ENCODE measurements at regions not wholly inside any gene's neighbourhood (a gene's known extent, or its start where the extent isn't known, plus 50 kb on each side); places are given as distances from the start of the nearest gene placed in this dataset.

GRCh38 chr5:9958914-9959313, 290.8 kb downstream of the ATPSCKMT start:
- no peaks in the 10 kb centered on the region for H3K27me3 Mint-ChIP-seq
- H3K9me3 Mint-ChIP-seq: peaks cover 8% of the 10 kb centered on the region
- no peak for DNase-seq
- H3K27ac Mint-ChIP-seq: no peak overlapping the region
- no peaks in the 10 kb centered on the region for H3K36me3 Mint-ChIP-seq (ENCODE audit: low read depth)
- H3K4me1 Mint-ChIP-seq: no peaks in the 10 kb centered on the region
- no peak overlapping the region for H3K4me3 Mint-ChIP-seq
- ATAC-seq: no peak

GRCh38 chr5:9957214-9957613, 292.5 kb downstream of the ATPSCKMT start:
- peaks cover 4% of the 10 kb centered on the region for H3K9me3 Mint-ChIP-seq
- H3K27me3 Mint-ChIP-seq: no peaks in the 10 kb centered on the region
- H3K27ac Mint-ChIP-seq: no peak overlapping the region
- H3K4me3 Mint-ChIP-seq: no peak overlapping the region
- H3K4me1 Mint-ChIP-seq: no peaks in the 10 kb centered on the region
- ATAC-seq: no peak
- DNase-seq: no peak
- no peaks in the 10 kb centered on the region for H3K36me3 Mint-ChIP-seq (ENCODE audit: low read depth)

- H3K9me3 Mint-ChIP-seq: peaks cover 4% of the 10 kb centered on the region
- H3K27ac Mint-ChIP-seq: no peak overlapping the region
- ATAC-seq (no peak), DNase-seq (no peak)
- H3K4me3 Mint-ChIP-seq: no peak overlapping the region
- no peaks in the 10 kb centered on the region for H3K36me3 Mint-ChIP-seq (ENCODE audit: low read depth)
- no peaks in the 10 kb centered on the region for H3K4me1 Mint-ChIP-seq
- no peaks in the 10 kb centered on the region for H3K27me3 Mint-ChIP-seq
These were observed 293.0 kb downstream of the ATPSCKMT start for GRCh38 chr5:9956725-9957124.

DNA sequence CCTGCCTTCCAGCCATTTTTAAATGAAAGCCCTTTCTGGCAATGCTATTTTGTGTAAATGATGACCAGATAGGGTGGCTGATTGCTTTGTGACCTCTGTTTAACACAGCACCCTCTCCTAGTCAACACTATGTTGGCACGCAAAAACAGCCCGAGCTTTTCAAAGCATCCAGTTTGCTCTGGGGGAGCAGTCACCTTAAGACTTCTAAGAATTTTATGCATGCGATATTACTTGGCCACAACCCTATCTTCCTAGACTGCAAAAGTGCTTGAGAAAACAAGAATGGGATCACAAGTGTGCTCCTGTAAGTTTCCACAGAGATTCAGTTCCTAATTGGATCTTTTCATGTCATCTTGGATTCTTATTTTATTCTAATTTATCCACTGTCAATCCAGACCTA, 294.1 kb downstream of the ATPSCKMT start:
- DNase-seq (no peak), ATAC-seq (no peak)
- no peaks in the 10 kb centered on the region for H3K9me3 Mint-ChIP-seq
- H3K4me1 Mint-ChIP-seq: no peaks in the 10 kb centered on the region
- no peak overlapping the region for H3K27ac Mint-ChIP-seq
- H3K27me3 Mint-ChIP-seq: no peaks in the 10 kb centered on the region
- H3K36me3 Mint-ChIP-seq (ENCODE audit: low read depth): no peaks in the 10 kb centered on the region
- H3K4me3 Mint-ChIP-seq: no peak overlapping the region

- ATAC-seq: no peak
- no peaks in the 10 kb centered on the region for H3K36me3 Mint-ChIP-seq (ENCODE audit: low read depth)
- no peaks in the 10 kb centered on the region for H3K9me3 Mint-ChIP-seq
- no peak for DNase-seq
- no peak overlapping the region for H3K4me3 Mint-ChIP-seq
- H3K27me3 Mint-ChIP-seq: no peaks in the 10 kb centered on the region
- no peaks in the 10 kb centered on the region for H3K4me1 Mint-ChIP-seq
- H3K27ac Mint-ChIP-seq: no peak overlapping the region
These were observed 294.8 kb downstream of the ATPSCKMT start for GRCh38 chr5:9954869-9955268.

- Mint-ChIP-seq H3K27ac (no peak overlapping the region), H3K4me3 (no peak overlapping the region), H3K27me3 (no peaks in the 10 kb centered on the region), H3K36me3 (ENCODE audit: low read depth) (no peaks in the 10 kb centered on the region), H3K9me3 (no peaks in the 10 kb centered on the region), H3K4me1 (no peaks in the 10 kb centered on the region)
- DNase-seq (no peak), ATAC-seq (no peak)
These were observed 296.0 kb downstream of the ATPSCKMT start for GRCh38 chr5:9953691-9954090.

GRCh38 chr5:9951865-9952516, 297.7 kb downstream of the ATPSCKMT start:
- H3K27ac Mint-ChIP-seq: no peak overlapping the region

DNA sequence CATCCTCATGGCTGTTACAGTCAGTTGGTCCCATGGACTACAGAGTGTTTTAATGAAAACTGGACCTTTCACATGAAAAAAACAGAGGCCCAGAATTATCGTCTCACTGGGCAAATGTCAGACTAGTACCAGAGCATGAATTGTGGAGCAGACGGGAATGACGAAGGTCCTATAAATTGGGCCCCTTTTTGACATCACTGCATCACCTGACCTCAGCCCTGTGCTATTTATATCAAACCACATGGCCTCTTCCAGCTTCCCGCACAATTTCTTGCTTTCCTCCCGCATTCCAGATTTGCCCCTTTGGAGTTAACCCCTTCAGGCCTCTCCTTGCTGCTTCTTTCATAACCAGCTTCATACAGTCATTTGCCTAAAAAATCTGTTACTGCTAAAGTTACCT, 301.7 kb downstream of the ATPSCKMT start:
- ATAC-seq: no peak
- Mint-ChIP-seq H3K36me3 (ENCODE audit: low read depth) (no peaks in the 10 kb centered on the region), H3K4me3 (no peak overlapping the region), H3K9me3 (no peaks in the 10 kb centered on the region), H3K27ac (no peak overlapping the region), H3K4me1 (no peaks in the 10 kb centered on the region), H3K27me3 (no peaks in the 10 kb centered on the region)
- DNase-seq: no peak

More at GRCh38 chr5:9951865-9952516, 297.7 kb downstream of the ATPSCKMT start:
- H3K36me3 Mint-ChIP-seq (ENCODE audit: low read depth): no peaks in the 10 kb centered on the region
- no peaks in the 10 kb centered on the region for H3K9me3 Mint-ChIP-seq
- H3K27me3 Mint-ChIP-seq: no peaks in the 10 kb centered on the region
- ATAC-seq (no peak), DNase-seq (no peak)
- H3K4me3 Mint-ChIP-seq: no peak overlapping the region
- no peaks in the 10 kb centered on the region for H3K4me1 Mint-ChIP-seq

DNA sequence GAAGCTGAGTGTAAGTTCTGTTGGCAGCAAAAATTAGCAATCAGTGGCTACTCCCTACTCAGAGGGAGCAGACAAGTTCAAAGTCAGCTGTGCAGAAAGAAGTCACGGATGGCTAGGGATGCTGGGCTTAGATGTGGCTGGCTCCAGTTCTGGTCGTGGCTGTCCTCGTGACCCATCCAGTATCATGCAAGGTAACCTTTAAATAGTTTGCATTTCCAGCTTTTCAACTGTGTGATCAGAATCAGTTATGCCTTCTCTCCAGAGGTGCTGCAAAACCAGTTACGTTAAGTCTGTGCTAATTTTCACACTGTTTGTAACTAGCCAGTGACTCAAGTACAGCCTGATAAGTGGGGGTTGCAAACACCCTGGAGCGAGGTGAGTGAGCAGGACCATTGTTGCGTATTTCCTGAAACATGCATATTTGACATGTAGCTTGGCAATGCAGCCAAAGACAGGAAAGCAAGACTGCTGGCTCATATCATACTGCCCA, 302.4 kb downstream of the ATPSCKMT start:
- Mint-ChIP-seq H3K27ac (no peak overlapping the region), H3K36me3 (ENCODE audit: low read depth) (no peaks in the 10 kb centered on the region), H3K4me3 (no peak overlapping the region), H3K9me3 (no peaks in the 10 kb centered on the region), H3K4me1 (no peaks in the 10 kb centered on the region), H3K27me3 (no peaks in the 10 kb centered on the region)
- no peak for ATAC-seq
- DNase-seq: no peak

GRCh38 chr5:9932770-9933169, 302.6 kb upstream of the TAS2R1 start:
- ATAC-seq: no peak
- H3K9me3 Mint-ChIP-seq: peaks cover 9% of the 10 kb centered on the region

DNA sequence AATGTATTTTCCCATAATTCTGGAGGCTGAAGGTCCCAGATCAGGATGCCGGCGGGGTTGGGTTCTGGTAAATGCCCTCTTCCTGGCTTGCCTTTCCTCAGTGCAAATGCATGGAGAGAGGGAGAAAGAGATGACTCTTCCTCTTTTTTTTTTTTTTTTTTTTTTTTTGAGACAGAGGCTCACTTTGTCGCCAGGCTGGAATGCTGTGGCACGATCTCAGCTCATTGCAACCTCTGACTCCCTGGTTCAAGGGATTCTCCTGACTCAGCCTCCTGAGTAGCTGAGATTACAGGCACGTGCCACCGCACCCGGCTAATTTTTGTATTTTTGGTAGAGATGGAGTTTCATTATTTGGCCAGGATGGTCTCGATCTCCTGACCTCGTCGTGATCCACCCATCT, 300.0 kb upstream of the TAS2R1 start:
- peaks cover 12% of the 10 kb centered on the region for H3K9me3 Mint-ChIP-seq

More at GRCh38 chr5:9932770-9933169, 302.6 kb upstream of the TAS2R1 start:
- no peak for DNase-seq
- Mint-ChIP-seq H3K36me3 (ENCODE audit: low read depth) (peaks cover 2% of the 10 kb centered on the region), H3K4me1 (no peaks in the 10 kb centered on the region), H3K27ac (no peak overlapping the region), H3K27me3 (no peaks in the 10 kb centered on the region), H3K4me3 (no peak overlapping the region)

GRCh38 chr5:9928326-9928725, 298.2 kb upstream of the TAS2R1 start:
- no peak overlapping the region for H3K27ac Mint-ChIP-seq
- no peak for ATAC-seq
- H3K4me1 Mint-ChIP-seq: no peaks in the 10 kb centered on the region
- no peaks in the 10 kb centered on the region for H3K27me3 Mint-ChIP-seq
- no peaks in the 10 kb centered on the region for H3K36me3 Mint-ChIP-seq (ENCODE audit: low read depth)
- H3K4me3 Mint-ChIP-seq: no peak overlapping the region
- H3K9me3 Mint-ChIP-seq: peaks cover 17% of the 10 kb centered on the region
- no peak for DNase-seq

More for the DNA sequence above, 300.0 kb upstream of the TAS2R1 start:
- Mint-ChIP-seq H3K27ac (no peak overlapping the region), H3K4me1 (no peaks in the 10 kb centered on the region), H3K36me3 (ENCODE audit: low read depth) (peaks cover 2% of the 10 kb centered on the region), H3K27me3 (no peaks in the 10 kb centered on the region), H3K4me3 (no peak overlapping the region)
- DNase-seq (no peak), ATAC-seq (no peak)

DNA sequence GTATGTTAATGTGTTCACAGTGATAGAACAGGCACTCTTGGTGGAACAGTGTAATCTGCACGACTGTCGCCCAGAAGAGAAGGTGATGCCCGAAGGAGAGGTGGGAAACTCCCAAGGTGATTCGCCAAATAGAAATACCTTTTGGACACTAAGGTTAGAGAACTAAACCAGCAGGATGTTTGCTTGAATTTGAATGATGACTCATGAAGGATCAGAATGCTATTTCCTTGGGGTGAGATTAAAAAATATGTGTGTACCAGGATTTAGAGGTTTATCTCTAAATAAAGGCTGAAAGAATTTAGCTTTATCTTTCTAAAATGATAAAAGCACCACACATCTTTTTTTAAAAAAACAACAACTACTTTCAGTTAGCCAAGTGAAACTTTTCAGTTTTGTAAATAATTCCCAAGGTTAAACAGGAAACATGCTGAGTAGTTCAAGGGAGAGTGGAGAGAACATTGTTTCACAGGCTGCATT, 297.4 kb upstream of the TAS2R1 start:
- H3K4me3 Mint-ChIP-seq: no peak overlapping the region
- DNase-seq (no peak), ATAC-seq (no peak)
- no peaks in the 10 kb centered on the region for H3K36me3 Mint-ChIP-seq (ENCODE audit: low read depth)
- H3K27ac Mint-ChIP-seq: no peak overlapping the region
- H3K4me1 Mint-ChIP-seq: no peaks in the 10 kb centered on the region
- peaks cover 23% of the 10 kb centered on the region for H3K9me3 Mint-ChIP-seq
- H3K27me3 Mint-ChIP-seq: no peaks in the 10 kb centered on the region

DNA sequence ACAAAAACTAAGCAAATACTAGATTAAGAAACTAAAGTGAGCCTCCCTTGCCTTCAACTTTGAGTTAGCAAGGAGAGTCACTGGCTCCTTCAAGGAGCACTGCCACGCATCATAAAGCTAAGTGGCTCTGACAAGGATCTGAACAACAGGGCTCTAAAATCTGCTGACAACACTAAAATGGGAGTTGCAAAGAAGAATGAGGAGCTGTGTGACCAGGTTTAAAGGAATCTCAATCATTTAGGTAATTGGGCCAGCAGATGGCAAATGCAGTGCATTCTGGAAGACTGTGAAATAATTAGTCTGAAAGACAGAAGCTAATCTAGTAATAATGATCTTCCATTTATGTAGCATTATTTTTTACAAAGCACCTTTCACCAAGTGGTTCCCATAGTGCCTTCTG, 297.0 kb upstream of the TAS2R1 start:
- no peaks in the 10 kb centered on the region for H3K36me3 Mint-ChIP-seq (ENCODE audit: low read depth)
- H3K27ac Mint-ChIP-seq: no peak overlapping the region
- H3K4me3 Mint-ChIP-seq: no peak overlapping the region
- peaks cover 23% of the 10 kb centered on the region for H3K9me3 Mint-ChIP-seq
- ATAC-seq (no peak), DNase-seq (no peak)
- H3K27me3 Mint-ChIP-seq: no peaks in the 10 kb centered on the region
- H3K4me1 Mint-ChIP-seq: no peaks in the 10 kb centered on the region

DNA sequence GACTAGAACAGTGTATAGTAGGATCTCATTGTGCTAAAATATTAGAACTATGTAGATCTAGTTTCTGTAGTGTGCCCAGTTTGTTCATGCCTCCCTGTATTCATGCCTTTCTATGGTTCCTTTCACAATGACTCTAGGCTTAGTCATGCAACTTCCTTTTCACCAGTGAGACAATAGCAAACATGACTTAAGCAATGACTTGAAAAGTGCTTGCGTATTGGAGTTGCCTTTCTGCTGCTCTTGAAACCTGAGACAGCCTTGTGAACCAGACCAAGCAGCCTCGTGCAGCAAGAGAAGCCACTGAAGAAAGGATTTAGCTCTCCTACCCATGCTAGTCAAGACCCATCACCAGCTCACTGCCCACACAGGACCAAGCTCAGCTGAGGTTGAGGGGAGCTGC, 294.5 kb upstream of the TAS2R1 start:
- DNase-seq: no peak
- Mint-ChIP-seq H3K36me3 (ENCODE audit: low read depth) (no peaks in the 10 kb centered on the region), H3K9me3 (peaks cover 23% of the 10 kb centered on the region), H3K4me3 (no peak overlapping the region), H3K4me1 (no peaks in the 10 kb centered on the region), H3K27me3 (no peaks in the 10 kb centered on the region), H3K27ac (no peak overlapping the region)
- ATAC-seq: no peak

GRCh38 chr5:9922719-9923118, 292.6 kb upstream of the TAS2R1 start:
- DNase-seq (no peak), ATAC-seq (no peak)
- no peaks in the 10 kb centered on the region for H3K4me1 Mint-ChIP-seq
- H3K4me3 Mint-ChIP-seq: no peak overlapping the region
- H3K27me3 Mint-ChIP-seq: no peaks in the 10 kb centered on the region
- no peak overlapping the region for H3K27ac Mint-ChIP-seq
- peaks cover 27% of the 10 kb centered on the region for H3K9me3 Mint-ChIP-seq
- no peaks in the 10 kb centered on the region for H3K36me3 Mint-ChIP-seq (ENCODE audit: low read depth)

All from activated naive CD8-positive, alpha-beta T cell treated with anti-CD3 and anti-CD28 coated beads, Interleukin-2, amount 50 U/mL, for 24 hours (primary cell).